HG03521 (cell line): ENCODE measurements at regions not wholly inside any gene's neighbourhood (a gene's known extent, or its start where the extent isn't known, plus 50 kb on each side); places are given as distances from the start of the nearest gene placed in this dataset.

Experiments
- ATAC-seq: cut with Tn5 transposase; IDR thresholded peaks from one replicate; pipeline ENCODE4 v1.9.1; 2021; ENCODE audit warnings: mild to moderate bottlenecking, moderate library complexity; ENCODE audit not compliant: unreplicated experiment

GRCh38 chr3:63199606-63200005 lies 78.5 kb upstream of the SYNPR start:
- ATAC-seq: no peak

GRCh38 chr3:63202529-63202928 lies 75.6 kb upstream of the SYNPR start:
- no peak for ATAC-seq

GRCh38 chr3:63207066-63207590 lies 71.0 kb upstream of the SYNPR start:
- no peak for ATAC-seq

- no peak for ATAC-seq
Observed at GRCh38 chr3:63228087-63228486, 50.0 kb upstream of the SYNPR start.
